HG03521 (cell line): ENCODE measurements at regions not wholly inside any gene's neighbourhood (a gene's known extent, or its start where the extent isn't known, plus 50 kb on each side); places are given as distances from the start of the nearest gene placed in this dataset.

Experiments
- ATAC-seq: cut with Tn5 transposase; IDR thresholded peaks from one replicate; pipeline ENCODE4 v1.9.1; 2021; ENCODE audit warnings: mild to moderate bottlenecking, moderate library complexity; ENCODE audit not compliant: unreplicated experiment

GRCh38 chr5:116389601-116390000 is 185.0 kb downstream of the SEMA6A start:
- no peak for ATAC-seq

GRCh38 chr5:116388564-116389258 is 185.9 kb downstream of the SEMA6A start:
- no peak for ATAC-seq

- no peak for ATAC-seq
These were observed 186.9 kb downstream of the SEMA6A start for GRCh38 chr5:116387738-116388137.

GRCh38 chr5:116386633-116387032 is 188.0 kb downstream of the SEMA6A start:
- ATAC-seq: no peak

GRCh38 chr5:116382874-116383266 is 191.8 kb downstream of the SEMA6A start:
- ATAC-seq: no peak

GRCh38 chr5:116382032-116382873 is 192.4 kb downstream of the SEMA6A start:
- ATAC-seq: no peak

DNA sequence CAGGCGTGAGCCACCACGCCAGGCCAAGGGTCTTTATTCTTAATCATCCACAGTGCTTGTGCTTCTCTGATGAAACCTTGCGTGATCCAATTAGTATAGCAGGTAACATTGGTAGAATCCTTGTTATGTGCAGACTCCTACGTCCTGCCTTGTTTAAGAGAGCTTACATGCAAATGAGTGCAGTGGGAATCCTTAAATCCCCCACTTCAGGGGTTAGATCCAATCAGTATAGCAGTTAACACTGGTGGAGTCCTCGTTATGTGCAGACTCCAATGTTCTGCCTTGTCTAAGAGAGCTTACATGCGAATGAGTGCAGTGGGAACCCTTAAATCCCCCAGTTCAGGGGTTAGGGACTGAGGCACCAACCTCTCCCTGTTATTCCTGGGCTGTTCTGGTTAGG is 193.4 kb downstream of the SEMA6A start:
- ATAC-seq: no peak

- no peak for ATAC-seq
These were observed 194.0 kb downstream of the SEMA6A start for GRCh38 chr5:116380621-116381020.

DNA sequence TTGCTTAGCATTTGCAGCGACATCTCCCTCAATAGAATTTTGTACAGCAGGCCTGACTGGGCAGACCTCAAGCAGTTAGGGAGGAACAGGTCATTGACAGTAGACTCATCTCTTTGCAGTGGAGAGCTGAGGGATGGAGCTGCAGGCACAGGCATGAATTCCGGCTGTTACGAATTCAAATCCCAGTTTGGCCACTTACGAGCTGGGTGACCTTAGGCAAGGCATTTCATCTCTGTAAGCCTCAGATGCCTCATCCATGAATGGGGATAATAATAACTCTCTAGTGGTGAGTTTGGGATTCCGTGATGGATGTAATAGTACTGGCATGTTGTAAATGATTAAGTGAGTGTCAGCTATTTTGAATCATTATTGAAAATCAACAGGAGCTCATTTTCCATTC is 195.3 kb downstream of the SEMA6A start:
- no peak for ATAC-seq

- ATAC-seq: no peak
These were observed 195.9 kb downstream of the SEMA6A start for GRCh38 chr5:116378777-116379121.

DNA sequence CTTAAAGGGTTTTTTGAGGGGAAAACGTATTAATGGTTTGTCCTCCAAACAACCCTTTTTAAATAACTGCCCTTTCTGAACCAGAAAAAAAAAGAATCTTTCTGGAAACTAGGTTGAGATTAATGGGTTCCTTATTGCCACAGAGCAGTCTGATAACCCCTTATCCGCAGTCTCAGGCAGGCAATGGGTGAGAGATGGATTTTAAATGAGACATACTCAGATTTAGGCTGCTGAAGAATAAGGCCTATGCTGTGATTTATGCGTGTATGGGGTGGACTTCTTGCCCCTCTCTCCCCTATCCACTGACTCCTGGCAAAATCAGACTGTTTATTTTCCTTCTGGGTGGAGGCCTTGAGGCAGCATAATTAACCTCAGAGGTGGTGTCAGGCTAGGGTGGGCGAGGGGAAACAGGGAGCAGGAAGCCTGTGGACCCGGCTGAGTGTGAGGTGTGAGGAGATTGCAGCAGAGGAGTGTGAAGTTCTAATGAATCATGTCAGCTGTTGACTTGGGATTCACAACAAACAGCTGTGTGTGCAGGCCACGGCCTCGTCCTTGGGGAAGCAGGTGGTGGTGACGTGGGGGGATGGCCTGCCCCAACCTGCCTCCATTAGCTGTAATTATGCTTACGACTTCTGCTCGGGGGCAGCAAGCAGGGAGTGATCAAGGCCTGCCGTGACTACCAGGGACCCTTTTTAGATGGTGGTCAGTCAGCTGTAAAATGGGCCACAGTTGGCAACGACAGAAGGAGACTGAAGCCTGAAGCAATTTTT is 196.4 kb downstream of the SEMA6A start:
- ATAC-seq: no peak

DNA sequence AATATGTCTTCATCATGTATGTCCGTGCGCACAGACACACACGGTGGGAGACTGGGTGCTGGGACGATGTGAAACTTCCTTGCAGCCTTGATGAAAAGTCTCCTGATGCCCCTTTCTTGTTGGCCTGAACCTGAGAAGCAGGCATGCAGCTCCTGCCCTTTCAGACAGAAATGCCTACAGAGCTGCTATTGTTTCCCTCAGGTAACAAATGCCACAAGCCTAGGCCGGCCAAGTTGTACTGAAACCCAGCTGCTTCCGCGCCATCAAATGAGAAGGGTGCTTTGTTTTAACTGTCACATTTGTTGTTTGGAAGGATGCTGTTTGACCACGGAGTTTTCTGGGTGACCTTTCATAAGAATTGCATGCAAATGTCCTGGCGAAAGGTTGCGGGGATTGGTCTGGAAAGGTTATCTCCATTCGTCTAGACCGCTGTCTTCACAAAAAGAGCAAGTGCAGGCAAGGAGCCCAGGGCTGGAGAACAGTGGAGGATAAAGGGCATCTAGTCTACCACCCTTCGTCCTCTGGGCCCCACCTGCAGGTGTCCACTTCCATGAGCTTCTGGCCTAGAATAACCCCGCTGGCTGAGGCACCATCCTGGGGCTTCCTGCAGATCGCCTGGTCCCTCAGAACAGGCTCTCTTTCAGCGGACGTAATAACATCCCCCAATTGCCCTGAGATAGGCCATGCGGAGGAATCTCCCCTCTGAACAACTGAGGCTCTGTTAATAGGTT is 197.2 kb downstream of the SEMA6A start:
- no peak for ATAC-seq

- no peak for ATAC-seq
These were observed 198.7 kb downstream of the SEMA6A start for GRCh38 chr5:116375926-116376325.

GRCh38 chr5:116374434-116374852 is 200.2 kb downstream of the SEMA6A start:
- ATAC-seq: no peak

GRCh38 chr5:116372931-116373597 is 201.6 kb downstream of the SEMA6A start:
- no peak for ATAC-seq

GRCh38 chr5:116371935-116372334 is 202.7 kb downstream of the SEMA6A start:
- no peak for ATAC-seq

GRCh38 chr5:116371431-116371830 is 203.2 kb downstream of the SEMA6A start:
- no peak for ATAC-seq

GRCh38 chr5:116370886-116371285 is 203.7 kb downstream of the SEMA6A start:
- ATAC-seq: no peak

- no peak for ATAC-seq
These were observed 204.5 kb downstream of the SEMA6A start for GRCh38 chr5:116370149-116370548.

GRCh38 chr5:116365006-116365496 is 209.6 kb downstream of the SEMA6A start:
- no peak for ATAC-seq
